ENCODE measurements at regions not wholly inside any gene's neighbourhood (a gene's known extent, or its start where the extent isn't known, plus 50 kb on each side); places are given as distances from the start of the nearest gene placed in this dataset.
"Not testable (repeated sequence)": the region's sequence is repeated elsewhere in the genome, so short reads cannot be mapped to it uniquely, and the experiment has no call there.

- DNase-seq (ENCODE audit: low read depth in 2 of 2) = not testable (repeated sequence)
Observed at GRCh38 chr7:65146118-65146914, 139.8 kb upstream of the ERV3-1 start.

DNA sequence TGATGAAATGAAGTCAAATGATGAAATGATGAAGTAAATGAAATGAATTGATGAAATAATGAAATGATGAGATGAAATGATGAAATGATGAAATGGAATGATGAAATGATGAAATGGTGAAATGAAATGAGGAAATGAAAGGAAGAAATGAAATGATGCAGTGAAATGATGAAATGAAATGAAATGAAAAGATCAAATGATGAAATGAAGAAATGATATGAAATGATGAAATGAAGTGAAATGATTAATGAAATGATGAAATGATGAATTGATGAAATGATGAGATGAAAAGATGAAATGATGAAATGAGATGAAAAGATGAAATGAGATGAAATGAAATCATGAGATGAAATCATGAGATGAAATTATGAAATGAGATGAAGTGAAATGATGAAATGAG is 139.2 kb upstream of the ERV3-1 start:
- DNase-seq (ENCODE audit: low read depth in 2 of 2) = not testable (repeated sequence)

DNA sequence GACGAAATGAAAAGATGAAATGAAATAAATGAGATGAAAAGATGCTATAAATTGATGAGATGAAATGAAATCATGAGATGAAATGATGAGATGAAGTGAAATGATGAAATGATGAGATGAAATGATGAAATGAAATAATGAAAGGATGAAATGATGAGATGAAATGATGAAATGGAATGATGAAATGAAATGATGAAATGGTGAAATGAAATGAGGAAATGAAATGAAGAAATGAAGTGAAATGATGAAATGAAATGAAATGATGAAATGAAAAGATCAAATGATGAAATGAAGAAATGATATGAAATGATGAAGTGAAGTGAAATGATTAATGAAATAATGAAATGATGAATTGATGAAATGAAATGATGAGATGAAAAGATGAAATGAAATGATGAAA is 138.5 kb upstream of the ERV3-1 start:
- DNase-seq (ENCODE audit: low read depth in 2 of 2) = not testable (repeated sequence)

DNA sequence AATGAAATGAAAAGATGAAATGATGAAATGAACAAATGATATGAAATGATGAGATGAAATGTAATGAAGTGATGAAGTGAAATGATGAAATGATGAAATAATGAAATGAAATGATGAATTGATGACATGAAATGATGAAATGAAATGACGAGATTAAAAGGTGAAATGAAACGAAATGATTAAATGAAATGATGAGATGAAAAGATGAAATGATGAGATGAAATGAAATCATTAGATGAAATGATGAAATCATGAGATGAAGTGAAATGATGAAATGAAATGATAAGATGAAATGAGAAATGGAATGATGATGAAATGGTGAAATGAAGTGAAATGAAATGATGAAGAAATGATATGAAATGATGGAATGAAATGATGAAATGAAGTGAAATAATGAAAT is 138.1 kb upstream of the ERV3-1 start:
- not testable (repeated sequence) for DNase-seq (ENCODE audit: low read depth in 2 of 2)

GRCh38 chr7:65144119-65144518 is 137.6 kb upstream of the ERV3-1 start:
- not testable (repeated sequence) for DNase-seq (ENCODE audit: low read depth in 2 of 2)

DNA sequence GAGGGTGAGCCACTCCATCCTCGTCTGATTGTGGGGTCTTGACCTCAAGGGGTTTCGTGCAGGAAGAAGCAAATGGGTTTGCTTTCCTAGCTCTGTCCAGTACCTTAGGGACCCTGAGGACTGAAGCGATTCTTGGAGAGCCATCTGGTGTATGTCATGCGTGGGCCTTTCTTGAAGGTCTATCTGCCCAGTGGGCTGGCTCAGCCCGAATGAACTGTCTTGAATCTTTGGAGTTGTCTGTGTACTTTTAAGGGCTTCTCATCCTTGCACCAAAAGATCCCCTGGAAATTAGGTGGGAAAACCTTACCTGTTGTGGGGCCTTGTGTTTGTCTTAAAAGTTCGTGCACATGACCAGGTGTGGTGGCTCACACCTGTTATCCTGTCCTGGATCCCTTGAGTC is 135.4 kb upstream of the ERV3-1 start:
- not testable (repeated sequence) for DNase-seq (ENCODE audit: low read depth in 2 of 2)

DNA sequence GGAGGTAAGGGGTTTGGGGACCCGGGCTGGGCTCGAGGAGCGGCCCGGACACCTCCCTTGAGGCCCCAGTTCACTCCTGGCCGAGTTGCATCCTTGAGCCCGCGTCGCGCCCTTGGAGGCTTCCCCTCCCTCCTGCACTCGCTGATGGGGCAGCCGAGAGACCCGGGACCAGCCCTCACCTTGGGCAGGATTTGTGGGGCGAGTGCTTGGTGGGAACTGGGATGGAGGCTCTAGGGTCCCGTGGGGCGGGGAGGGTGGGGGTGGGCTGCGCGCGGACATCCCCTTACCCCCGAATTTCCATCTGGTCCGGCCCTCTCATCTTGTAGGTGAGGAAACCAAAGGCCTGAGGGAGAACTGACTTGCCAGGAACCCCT is 134.9 kb upstream of the ERV3-1 start:
- DNase-seq (ENCODE audit: low read depth in 2 of 2) = not testable (repeated sequence)

GRCh38 chr7:65140543-65141404 is 134.3 kb upstream of the ERV3-1 start:
- not testable (repeated sequence) for DNase-seq (ENCODE audit: low read depth in 2 of 2)

DNA sequence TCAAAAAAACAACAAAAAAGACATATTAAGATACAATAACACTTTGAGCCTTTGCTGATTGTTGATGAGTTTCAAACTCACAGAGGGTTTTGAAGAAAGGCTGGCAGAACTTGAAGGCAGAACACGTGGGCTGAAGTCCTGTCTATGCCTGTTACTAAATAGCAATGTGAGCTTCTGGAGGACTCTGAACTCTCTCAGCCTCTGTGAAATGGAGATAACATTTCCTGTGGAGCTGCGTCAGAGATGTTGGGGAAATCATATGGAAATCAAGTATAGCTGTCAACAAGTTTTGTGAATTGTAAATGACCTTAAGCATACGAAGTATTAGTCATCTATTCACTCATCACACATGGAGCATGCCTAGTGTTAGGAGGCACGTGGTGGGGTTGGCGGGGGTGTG is 130.4 kb upstream of the ERV3-1 start:
- DNase-seq (ENCODE audit: low read depth in 2 of 2) = not testable (repeated sequence)

DNA sequence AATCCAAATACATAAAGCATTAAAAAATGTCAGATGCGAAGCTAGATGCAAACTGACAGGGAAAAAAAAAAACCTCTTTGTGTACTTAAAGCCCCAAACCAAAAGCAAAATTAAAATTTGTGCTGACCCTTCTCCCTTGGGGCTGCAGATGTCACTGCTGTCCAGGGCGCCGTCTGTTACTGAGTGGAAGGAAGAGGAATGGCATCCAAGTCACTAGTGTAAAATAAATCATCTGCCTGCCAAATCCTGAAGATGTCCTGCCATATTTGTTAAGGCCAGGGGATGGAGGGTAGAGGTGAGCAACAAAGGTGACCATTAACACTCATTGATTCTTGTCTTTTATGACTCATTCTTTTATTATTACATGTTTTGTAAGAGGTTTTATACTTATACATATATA is 126.6 kb upstream of the ERV3-1 start:
- not testable (repeated sequence) for DNase-seq (ENCODE audit: low read depth in 2 of 2)

- DNase-seq (ENCODE audit: low read depth in 2 of 2) = not testable (repeated sequence)
Observed at GRCh38 chr7:65132256-65132655, 125.8 kb upstream of the ERV3-1 start.

GRCh38 chr7:65127364-65127763 is 120.9 kb upstream of the ERV3-1 start:
- DNase-seq (ENCODE audit: low read depth in 2 of 2) = not testable (repeated sequence)

DNA sequence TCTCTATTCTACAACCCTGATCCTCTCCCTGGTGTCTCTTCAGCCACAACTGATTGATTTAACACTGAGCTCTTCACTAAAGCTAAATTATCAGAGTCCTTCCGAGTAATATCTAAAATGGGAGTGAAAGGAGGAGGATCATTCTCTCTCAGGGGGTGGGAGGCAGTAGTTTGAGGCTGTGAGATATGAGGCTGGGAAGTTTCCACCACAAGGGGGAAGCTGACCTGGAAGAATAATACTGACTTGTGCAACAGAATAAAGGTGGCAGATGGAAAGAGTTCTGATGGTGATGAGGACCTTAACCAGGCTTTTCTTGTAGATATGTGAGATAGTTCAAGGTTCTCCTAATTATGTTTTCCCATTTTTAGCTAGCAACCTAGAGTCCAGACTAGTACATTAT is 118.1 kb upstream of the ERV3-1 start:
- DNase-seq (ENCODE audit: low read depth in 2 of 2) = not testable (repeated sequence)

DNA sequence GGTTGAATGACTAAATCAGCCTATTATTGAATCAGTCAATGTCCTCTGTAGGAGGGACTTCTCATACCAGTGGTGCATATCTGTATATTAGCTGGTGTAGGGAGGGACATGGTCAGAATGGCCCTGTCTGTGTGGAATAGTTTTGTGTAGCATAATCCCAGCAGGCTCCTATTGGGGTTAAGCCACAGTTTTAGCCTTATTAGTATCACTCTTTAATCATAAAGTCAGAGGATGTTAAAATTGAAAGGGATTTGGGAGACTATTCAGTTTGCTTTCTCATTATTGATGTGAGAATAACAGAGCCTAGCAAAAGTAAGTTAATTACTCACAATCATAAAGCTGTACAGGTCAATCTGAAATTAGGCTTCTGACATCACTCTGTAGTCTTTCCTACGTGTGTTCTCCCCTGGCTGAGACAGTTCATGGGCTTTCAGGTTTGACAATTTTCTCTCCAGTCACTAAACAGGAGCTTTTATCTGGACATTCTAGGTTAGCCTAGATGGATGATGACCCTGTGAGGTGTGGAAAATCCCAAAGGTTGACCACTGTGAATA is 99.2 kb upstream of the ERV3-1 start:
- DNase-seq (ENCODE audit: low read depth in 2 of 2) = not testable (repeated sequence)

- DNase-seq (ENCODE audit: low read depth in 2 of 2) = not testable (repeated sequence)
Observed at GRCh38 chr7:65100499-65100898, 94.0 kb upstream of the ERV3-1 start.

DNA sequence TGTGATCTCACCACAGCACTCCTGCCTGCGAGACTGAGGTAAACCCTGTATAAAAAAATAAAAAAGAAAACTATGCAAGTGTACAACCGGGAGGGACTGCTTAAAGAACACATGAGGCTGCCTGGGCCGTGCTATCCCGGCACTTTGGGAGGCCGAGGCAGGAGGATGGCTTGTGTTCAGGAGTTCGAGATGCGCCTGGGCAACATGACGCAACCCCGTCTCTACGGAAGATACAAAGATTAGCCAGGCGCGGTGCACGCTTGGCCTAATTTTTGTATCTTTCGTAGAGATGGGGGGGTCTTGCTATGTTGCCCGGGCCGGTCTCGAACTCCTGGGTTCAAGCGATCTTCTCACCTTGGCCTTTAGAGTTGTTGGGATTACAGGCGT is 75.2 kb upstream of the ERV3-1 start:
- not testable (repeated sequence) for DNase-seq (ENCODE audit: low read depth in 2 of 2)

- DNase-seq (ENCODE audit: low read depth in 2 of 2) = peak; percentile 76 to 80
Observed at GRCh38 chr7:65080799-65081668, 74.5 kb upstream of the ERV3-1 start.

DNA sequence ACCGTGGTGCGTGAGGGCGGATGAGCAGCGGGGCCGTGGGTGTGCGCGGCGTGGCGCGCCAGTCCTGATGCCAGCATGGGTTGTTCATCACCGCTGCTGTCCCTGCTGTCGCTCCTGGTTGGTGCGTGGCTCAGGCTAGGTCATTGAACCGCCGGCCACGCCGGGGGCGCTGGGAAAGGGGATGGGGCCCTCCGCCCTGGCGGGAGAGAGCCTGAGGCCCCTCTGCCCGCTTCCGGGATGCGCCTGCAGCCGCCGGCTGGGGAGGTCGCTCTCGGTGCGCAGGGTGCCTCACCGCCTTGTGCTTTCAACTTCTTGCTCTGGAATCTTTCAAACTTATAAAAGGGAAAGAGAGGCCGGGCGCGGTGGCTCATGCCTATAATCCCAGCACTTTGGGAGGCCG is 68.5 kb upstream of the ERV3-1 start:
- DNase-seq (ENCODE audit: low read depth in 2 of 2) = not testable (repeated sequence)

DNA sequence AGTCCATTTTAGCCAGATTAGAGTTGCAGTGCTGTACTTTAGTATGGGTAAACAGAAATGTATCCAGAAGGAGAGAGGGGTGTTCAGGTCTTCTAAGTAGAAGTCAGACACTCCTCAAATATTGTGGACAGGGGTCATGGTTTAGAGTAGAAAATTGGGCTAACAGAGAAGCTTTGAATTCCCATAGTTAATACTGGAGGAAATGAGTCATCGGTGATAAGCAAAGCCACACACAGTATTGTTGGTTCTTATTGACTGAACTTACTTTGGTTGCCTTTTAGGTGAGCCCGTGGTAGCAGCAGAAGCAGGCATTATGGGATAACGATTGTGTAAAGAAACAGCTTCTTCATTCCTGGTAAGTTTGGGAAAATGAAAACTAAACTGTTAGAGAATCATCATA is 66.7 kb upstream of the ERV3-1 start:
- not testable (repeated sequence) for DNase-seq (ENCODE audit: low read depth in 2 of 2)

GRCh38 chr7:65071854-65072431 is 65.5 kb upstream of the ERV3-1 start:
- DNase-seq (ENCODE audit: low read depth in 2 of 2) = not testable (repeated sequence)

DNA sequence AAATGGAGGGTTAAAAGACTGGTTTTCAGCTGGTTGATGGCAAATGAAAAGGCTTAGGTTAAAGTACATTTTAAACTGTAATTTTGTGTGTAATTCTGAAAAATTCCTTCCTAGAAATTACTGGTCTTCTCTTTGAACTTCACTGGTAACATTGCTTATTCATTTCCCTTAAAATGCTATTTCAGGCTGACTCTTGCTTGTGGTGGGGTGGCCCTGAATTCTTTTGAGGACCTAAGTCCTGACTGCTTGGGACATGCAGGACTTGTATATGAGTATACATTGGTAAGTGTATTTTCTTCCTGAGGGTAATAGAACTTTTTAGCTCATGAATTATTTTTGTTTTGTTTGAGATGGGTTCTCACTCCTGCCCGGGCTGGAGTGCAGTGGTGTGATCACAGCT is 63.0 kb upstream of the ERV3-1 start:
- DNase-seq (ENCODE audit: low read depth in 2 of 2) = not testable (repeated sequence)
